ENCODE measurements at regions not wholly inside any gene's neighbourhood (a gene's known extent, or its start where the extent isn't known, plus 50 kb on each side); places are given as distances from the start of the nearest gene placed in this dataset.

- Histone ChIP-seq H2BK120ac (ENCODE audit: low read depth, low read length) (no peak overlapping the region), H2AK5ac (ENCODE audit: low read depth, low read length) (no peak overlapping the region), H3K18ac (ENCODE audit: low read depth, low read length) (no peak overlapping the region), H3K4ac (ENCODE audit: low read depth, low read length) (no peak overlapping the region), H2AK9ac (replicated peaks; ENCODE audit: low read depth, low read length, poor library complexity) (no peak overlapping the region), H3K27ac (ENCODE audit: insufficient read depth, low read length) (no peak overlapping the region), H2BK15ac (ENCODE audit: low read depth, low read length) (no peak overlapping the region), H4K8ac (ENCODE audit: low read depth in 2 of 2, low read length in 2 of 2) (no peak overlapping the region), H3K79me1 (ENCODE audit: low read depth in 1 of 2, low read length in 2 of 2) (no peaks in the 10 kb centered on the region), H4K91ac (ENCODE audit: insufficient read depth, low read depth, low read length) (no peak overlapping the region), H3K56ac (ENCODE audit: extremely low read depth, insufficient read depth, low read length) (no peak overlapping the region), H3K4me2 (ENCODE audit: low read depth, low read length) (no peak overlapping the region), H2BK20ac (ENCODE audit: low read depth, low read length) (no peak overlapping the region), H3K9me3 (ENCODE audit: control insufficient read depth, insufficient read depth, low read length) (no peaks in the 10 kb centered on the region; the same call in 1 of the 2 replicates), H3K4me1 (ENCODE audit: control insufficient read depth, insufficient read depth, low read length) (no peaks in the 10 kb centered on the region), H3K9me1 (ENCODE audit: insufficient read depth, low read length) (no peaks in the 10 kb centered on the region), H4K5ac (ENCODE audit: low read depth, low read length) (no peak overlapping the region), H3K14ac (replicated peaks; ENCODE audit: low read depth, low read length) (no peak overlapping the region), H4K20me1 (ENCODE audit: insufficient read depth, low read length) (no peaks in the 10 kb centered on the region), H2AFZ (replicated peaks; ENCODE audit: low read length, poor library complexity) (no peak overlapping the region), H3K23ac (ENCODE audit: low read depth, low read length) (no peak overlapping the region), H3K4me3 (ENCODE audit: insufficient read depth, low read depth, low read length) (no peak overlapping the region), H3K36me3 (ENCODE audit: control insufficient read depth, insufficient read depth, low read length) (no peaks in the 10 kb centered on the region), H2BK5ac (ENCODE audit: low read depth, low read length, poor library complexity, severe bottlenecking) (no peak overlapping the region), H3K27me3 (ENCODE audit: control insufficient read depth, insufficient read depth, low read length) (peaks cover 2% of the 10 kb centered on the region; the same call in 1 of the 2 replicates), H3K9ac (ENCODE audit: low read depth, low read length) (no peak overlapping the region)
- in situ Hi-C loops (cut with MboI; ENCODE audit: low sequenced_read_pairs) (no loop called here), intact Hi-C loops (cut with micrococcal nuclease) (no loop called here), dilution Hi-C loops (cut with HindIII; ENCODE audit: low sequenced_read_pairs, unreplicated experiment) (no loop called here)
- DNase-seq (no peak), ATAC-seq (ENCODE audit: low read depth) (no peak)
- 64% methylated on average over 4 of the region's 7 CpGs; no CpG with 5 or more reads in 1 of the 2 experiments for WGBS, 2 experiments (ENCODE audit: extremely low coverage in 2 of 2, insufficient read length in 1 of 2)
- no TSS peak for BruUV-seq (replicated peaks)
- no peak for TF ChIP-seq FOS (IDR thresholded peaks at IDR 0.05; ENCODE audit: low read depth, low read length)
- TF ChIP-seq SMC3 (IDR thresholded peaks at IDR 0.05; ENCODE audit: low read depth, low read length) = no peak
- TF ChIP-seq, protein P1, sequence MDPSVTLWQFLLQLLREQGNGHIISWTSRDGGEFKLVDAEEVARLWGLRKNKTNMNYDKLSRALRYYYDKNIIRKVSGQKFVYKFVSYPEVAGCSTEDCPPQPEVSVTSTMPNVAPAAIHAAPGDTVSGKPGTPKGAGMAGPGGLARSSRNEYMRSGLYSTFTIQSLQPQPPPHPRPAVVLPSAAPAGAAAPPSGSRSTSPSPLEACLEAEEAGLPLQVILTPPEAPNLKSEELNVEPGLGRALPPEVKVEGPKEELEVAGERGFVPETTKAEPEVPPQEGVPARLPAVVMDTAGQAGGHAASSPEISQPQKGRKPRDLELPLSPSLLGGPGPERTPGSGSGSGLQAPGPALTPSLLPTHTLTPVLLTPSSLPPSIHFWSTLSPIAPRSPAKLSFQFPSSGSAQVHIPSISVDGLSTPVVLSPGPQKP (IDR thresholded peaks at IDR 0.05; ENCODE audit: borderline replicate concordance, low read depth, low read length) = no peak
- TF ChIP-seq RAD21 (IDR thresholded peaks at IDR 0.05; ENCODE audit: low read length) = no peak
- TF ChIP-seq CHD1 (IDR thresholded peaks at IDR 0.05; ENCODE audit: low read depth, low read length) = no peak
- ChIA-PET POLR2A (ENCODE audit: unreplicated experiment) (no interaction called here), CTCF (interaction anchor here (0.5 kb wide), 1 partner anchor 200 kb away, joined by 4 read pairs; no protein-coding TSS in a partner anchor)
Observed at GRCh38 chr7:46396481-46396880, 475.4 kb upstream of the IGFBP3 start.

Data from IMR-90 (cell line).